Left lung (tissue), 4 donors: ENCODE measurements at regions not wholly inside any gene's neighbourhood (a gene's known extent, or its start where the extent isn't known, plus 50 kb on each side); places are given as distances from the start of the nearest gene placed in this dataset.

ENCODE experiments used
- ATAC-seq: fragments of 200-7000 bp; cut with Tn5 transposase; one replicate; pipeline ENCODE4 v1.9.1; 2020; ENCODE audit warnings: moderate library complexity
- DNase-seq, 4 donors: peaks; one replicate each; pipeline ENCODE4 v3.0.0-alpha.2; 2013 to 2020
- H3K27ac ChIP-seq, 2 donors: fragments of 200-600 bp; sonication (generic) in 1 of 2; one replicate each; pipeline versions ENCODE4 v1.5.0 to v1.8.0; 2020 to 2021
- H3K27me3 ChIP-seq, 2 donors: fragments of 200-600 bp; sonication (generic) in 1 of 2; one replicate each; pipeline versions ENCODE4 v1.5.0 to v1.8.0; 2020 to 2021
- H3K36me3 ChIP-seq, 2 donors: fragments of 200-600 bp; sonication (generic) in 1 of 2; one replicate each; pipeline versions ENCODE4 v1.5.0 to v1.8.0; 2020 to 2021
- H3K4me1 ChIP-seq, 2 donors: fragments of 200-600 bp; one replicate each; pipeline ENCODE4 v1.8.0; 2021
- H3K4me3 ChIP-seq, 2 donors: fragments of 200-600 bp; sonication (generic) in 1 of 2; one replicate each; pipeline versions ENCODE4 v1.5.0 to v1.8.0; 2020 to 2021; ENCODE audit warnings: mild to moderate bottlenecking in 1 of 2
- H3K9me3 ChIP-seq, 2 donors: fragments of 200-600 bp; sonication (generic) in 1 of 2; one replicate each; pipeline versions ENCODE4 v1.5.0 to v1.8.0; 2020 to 2021
- intact Hi-C, 2 donors: fragments of 100-400 bp; cut with DNase I; formaldehyde crosslinking; loops; one replicate each; pipeline versions ENCODE4 v1.11.2 to v1.14.2; 2022
- TF ChIP-seq, protein P1 (sequence below), 2 donors: fragments of 200-600 bp; sonication (generic) in 1 of 2; IDR thresholded peaks; one replicate each; pipeline versions ENCODE4 v1.5.0 to v1.8.0; 2021; ENCODE audit warnings: antibody characterized with exemption in 2 of 2
- donor health status: DM: no; HTN: yes; CAD: no.
- donor health status: DM: no; HTN: no; CAD: no.

GRCh38 chr16:65355706-65356105 is 233.8 kb upstream of the CDH11 start:
- H3K36me3 ChIP-seq = no peaks in the 10 kb centered on the region
- H3K27me3 ChIP-seq = no peaks in the 10 kb centered on the region
- no peak for DNase-seq
- H3K4me1 ChIP-seq = no peaks in the 10 kb centered on the region
- peaks cover 0 to 8% of the 10 kb centered on the region in 2 donors for H3K9me3 ChIP-seq
- TF ChIP-seq, protein P1, sequence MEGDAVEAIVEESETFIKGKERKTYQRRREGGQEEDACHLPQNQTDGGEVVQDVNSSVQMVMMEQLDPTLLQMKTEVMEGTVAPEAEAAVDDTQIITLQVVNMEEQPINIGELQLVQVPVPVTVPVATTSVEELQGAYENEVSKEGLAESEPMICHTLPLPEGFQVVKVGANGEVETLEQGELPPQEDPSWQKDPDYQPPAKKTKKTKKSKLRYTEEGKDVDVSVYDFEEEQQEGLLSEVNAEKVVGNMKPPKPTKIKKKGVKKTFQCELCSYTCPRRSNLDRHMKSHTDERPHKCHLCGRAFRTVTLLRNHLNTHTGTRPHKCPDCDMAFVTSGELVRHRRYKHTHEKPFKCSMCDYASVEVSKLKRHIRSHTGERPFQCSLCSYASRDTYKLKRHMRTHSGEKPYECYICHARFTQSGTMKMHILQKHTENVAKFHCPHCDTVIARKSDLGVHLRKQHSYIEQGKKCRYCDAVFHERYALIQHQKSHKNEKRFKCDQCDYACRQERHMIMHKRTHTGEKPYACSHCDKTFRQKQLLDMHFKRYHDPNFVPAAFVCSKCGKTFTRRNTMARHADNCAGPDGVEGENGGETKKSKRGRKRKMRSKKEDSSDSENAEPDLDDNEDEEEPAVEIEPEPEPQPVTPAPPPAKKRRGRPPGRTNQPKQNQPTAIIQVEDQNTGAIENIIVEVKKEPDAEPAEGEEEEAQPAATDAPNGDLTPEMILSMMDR (IDR thresholded peaks at IDR 0.05) = no peak
- no peak overlapping the region for H3K27ac ChIP-seq
- no peak for ATAC-seq
- intact Hi-C loops = no loop called here
- no peak overlapping the region for H3K4me3 ChIP-seq

DNA sequence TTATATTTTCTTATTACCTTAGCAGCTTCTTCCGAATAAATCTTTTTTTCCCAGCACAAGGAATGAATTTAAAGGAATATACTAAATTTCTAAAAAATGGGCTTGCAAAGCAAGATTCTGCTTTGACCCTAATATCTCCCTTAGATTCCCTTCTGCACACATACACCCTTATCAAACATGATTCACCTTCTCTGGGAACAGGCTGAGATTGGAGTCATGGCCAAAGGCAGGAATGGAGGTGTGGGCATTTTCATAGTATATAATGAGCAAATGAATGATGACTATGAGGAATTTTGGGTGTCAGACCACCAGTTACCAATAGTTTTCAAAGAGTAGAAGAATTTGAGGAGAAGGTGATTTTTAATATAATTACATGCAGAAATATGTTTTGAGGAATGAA is 231.3 kb upstream of the CDH11 start:
- TF ChIP-seq, protein P1 (IDR thresholded peaks at IDR 0.05) = no peak
- no peaks in the 10 kb centered on the region for H3K27me3 ChIP-seq
- no peaks in the 10 kb centered on the region for H3K4me1 ChIP-seq
- H3K36me3 ChIP-seq = no peaks in the 10 kb centered on the region
- no peak overlapping the region for H3K27ac ChIP-seq
- no peak overlapping the region for H3K4me3 ChIP-seq
- no peak for DNase-seq
- peaks cover 0 to 6% of the 10 kb centered on the region in 2 donors for H3K9me3 ChIP-seq
- ATAC-seq = no peak
- intact Hi-C loops = no loop called here

GRCh38 chr16:65349626-65350025 is 227.8 kb upstream of the CDH11 start:
- Histone ChIP-seq H3K27ac (no peak overlapping the region), H3K27me3 (no peaks in the 10 kb centered on the region), H3K4me3 (no peak overlapping the region), H3K4me1 (no peaks in the 10 kb centered on the region), H3K9me3 (no peaks in the 10 kb centered on the region), H3K36me3 (no peaks in the 10 kb centered on the region)
- no peak for ATAC-seq
- TF ChIP-seq, protein P1 (IDR thresholded peaks at IDR 0.05) = no peak
- intact Hi-C loops = no loop called here
- DNase-seq = no peak

DNA sequence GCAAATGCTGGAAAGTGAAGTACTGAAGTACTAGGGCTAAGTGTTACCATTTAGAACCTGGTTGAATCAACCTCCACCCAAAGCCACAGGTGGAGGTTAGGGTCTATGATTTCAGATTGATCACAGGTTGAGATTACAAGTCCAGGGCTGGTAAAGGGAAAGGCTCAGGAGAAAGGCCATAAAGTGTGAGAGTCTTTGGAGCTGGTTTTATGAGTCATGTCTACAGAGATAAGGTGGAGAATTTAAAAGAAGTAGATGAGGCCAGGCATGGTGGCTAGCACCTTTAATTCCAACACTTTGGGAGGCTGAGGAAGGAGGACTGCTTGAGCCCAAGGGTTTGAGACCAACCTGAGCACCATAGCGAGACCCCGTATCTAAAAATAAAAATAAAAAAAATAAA is 221.7 kb upstream of the CDH11 start:
- ATAC-seq (no peak), DNase-seq (no peak)
- intact Hi-C loops = no loop called here
- H3K9me3 ChIP-seq = no peaks in the 10 kb centered on the region
- no peaks in the 10 kb centered on the region for H3K36me3 ChIP-seq
- H3K27me3 ChIP-seq = no peaks in the 10 kb centered on the region
- no peak overlapping the region for H3K27ac ChIP-seq
- no peaks in the 10 kb centered on the region for H3K4me1 ChIP-seq
- TF ChIP-seq, protein P1 (IDR thresholded peaks at IDR 0.05) = no peak
- H3K4me3 ChIP-seq = no peak overlapping the region

GRCh38 chr16:65342231-65342866 is 220.5 kb upstream of the CDH11 start:
- TF ChIP-seq, protein P1 (IDR thresholded peaks at IDR 0.05) = no peak
- ATAC-seq = no peak
- intact Hi-C loops = no loop called here
- no peak for DNase-seq
- no peak overlapping the region for H3K27ac ChIP-seq
- H3K4me3 ChIP-seq = no peak overlapping the region
- no peaks in the 10 kb centered on the region for H3K4me1 ChIP-seq
- no peaks in the 10 kb centered on the region for H3K9me3 ChIP-seq
- H3K36me3 ChIP-seq = no peaks in the 10 kb centered on the region
- H3K27me3 ChIP-seq = no peaks in the 10 kb centered on the region
